Natural killer cell treated with Interleukin-12 subunit alpha and Interleukin-12 subunit beta and Interleukin-15 and Interleukin-18, amount 100 ng/mL, for 72 hours (primary cell): ENCODE measurements at regions not wholly inside any gene's neighbourhood (a gene's known extent, or its start where the extent isn't known, plus 50 kb on each side); places are given as distances from the start of the nearest gene placed in this dataset.

Source experiments
- ATAC-seq, 2 donors: fragments of 150-1000 bp; cut with Tn5 transposase in 1 of 2; sonication (Bioruptor Pico), chemical (Tn5 transposase) in 1 of 2; 2 replicates each; pipeline ENCODE4 v1.10.0; 2021
- DNase-seq: peaks from one replicate; pipeline ENCODE4 v3.0.0; 2022; ENCODE audit warnings: low spot score
- H3K27ac Mint-ChIP-seq, 2 donors: 1 replicate in 1 of 2; 2 replicates in 1 of 2; pipeline ENCODE4 v1.8.0; 2022; ENCODE audit warnings: mixed read lengths in 2 of 2, mild to moderate bottlenecking in 1 of 2, moderate library complexity in 1 of 2
- H3K27me3 Mint-ChIP-seq, 2 donors: 1 replicate in 1 of 2; 2 replicates in 1 of 2; pipeline ENCODE4 v1.8.0; 2022; ENCODE audit warnings: mixed read lengths in 2 of 2
- H3K36me3 Mint-ChIP-seq: one replicate; pipeline ENCODE4 v1.8.0; 2022; ENCODE audit warnings: mixed read lengths
- H3K4me1 Mint-ChIP-seq, 2 donors: 1 replicate in 1 of 2; 2 replicates in 1 of 2; pipeline ENCODE4 v1.8.0; 2022; ENCODE audit warnings: low read depth in 2 of 2, mixed read lengths in 2 of 2, mild to moderate bottlenecking in 1 of 2
- H3K4me3 Mint-ChIP-seq: one replicate; pipeline ENCODE4 v1.8.0; 2022; ENCODE audit warnings: mixed read lengths
- H3K9me3 Mint-ChIP-seq: 2 replicates; pipeline ENCODE4 v1.8.0; 2022; ENCODE audit warnings: mixed read lengths

GRCh38 chr18:61209801-61210200, 123.4 kb upstream of the CDH20 start:
- H3K4me3 Mint-ChIP-seq: no peak overlapping the region
- peaks cover 10% of the 10 kb centered on the region for H3K9me3 Mint-ChIP-seq
- DNase-seq (no peak), ATAC-seq (no peak)
- no peaks in the 10 kb centered on the region for H3K4me1 Mint-ChIP-seq
- H3K27me3 Mint-ChIP-seq: no peaks in the 10 kb centered on the region
- H3K27ac Mint-ChIP-seq: no peak overlapping the region
- no peaks in the 10 kb centered on the region for H3K36me3 Mint-ChIP-seq

GRCh38 chr18:61216051-61216450, 117.2 kb upstream of the CDH20 start:
- H3K27me3 Mint-ChIP-seq: no peaks in the 10 kb centered on the region
- no peak overlapping the region for H3K4me3 Mint-ChIP-seq
- no peak for DNase-seq
- ATAC-seq: no peak
- no peak overlapping the region for H3K27ac Mint-ChIP-seq
- no peaks in the 10 kb centered on the region for H3K36me3 Mint-ChIP-seq
- H3K4me1 Mint-ChIP-seq: no peaks in the 10 kb centered on the region
- peaks cover 6% of the 10 kb centered on the region for H3K9me3 Mint-ChIP-seq

- no peaks in the 10 kb centered on the region for H3K4me1 Mint-ChIP-seq
- peaks cover 13% of the 10 kb centered on the region for H3K9me3 Mint-ChIP-seq
- DNase-seq (no peak), ATAC-seq (no peak)
- H3K27ac Mint-ChIP-seq: no peak overlapping the region
- H3K36me3 Mint-ChIP-seq: no peaks in the 10 kb centered on the region
- no peaks in the 10 kb centered on the region for H3K27me3 Mint-ChIP-seq
- no peak overlapping the region for H3K4me3 Mint-ChIP-seq
These were observed 111.0 kb upstream of the CDH20 start for GRCh38 chr18:61222206-61222605.

GRCh38 chr18:61225336-61225735, 107.9 kb upstream of the CDH20 start:
- H3K4me3 Mint-ChIP-seq: no peak overlapping the region
- no peak overlapping the region for H3K27ac Mint-ChIP-seq
- H3K36me3 Mint-ChIP-seq: no peaks in the 10 kb centered on the region

DNA sequence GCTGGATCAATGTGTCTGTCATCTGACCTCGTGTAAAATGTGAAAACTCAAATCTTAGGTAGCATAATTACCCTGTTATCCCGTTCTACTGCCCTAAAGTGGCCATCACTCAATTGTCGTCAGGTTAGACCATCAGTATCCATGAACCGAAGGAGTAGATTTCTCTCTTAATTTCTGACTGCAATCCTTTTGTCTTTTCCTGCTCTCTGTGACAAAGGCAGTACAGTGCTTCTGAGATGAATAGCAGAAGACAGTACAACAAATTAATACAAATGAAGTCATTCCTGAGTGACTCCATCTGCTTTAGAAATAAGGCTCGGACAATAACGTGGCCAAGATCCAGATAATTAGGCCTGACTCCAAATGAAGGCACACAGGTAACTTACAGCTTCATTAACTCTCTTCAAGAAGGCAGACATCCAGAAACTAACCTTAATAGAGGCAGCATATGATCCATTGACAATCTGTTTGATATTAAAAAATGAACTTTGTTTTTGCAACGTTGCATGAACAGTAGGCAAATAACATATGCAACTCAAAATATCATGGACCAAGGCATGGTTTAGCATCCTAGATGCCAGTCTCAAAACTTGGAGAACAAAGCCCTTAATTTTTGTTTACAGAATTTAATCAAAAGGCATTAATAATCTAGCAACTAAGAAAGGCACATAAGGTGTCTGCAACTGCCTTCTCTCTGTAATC, 96.7 kb upstream of the CDH20 start:
- Mint-ChIP-seq H3K4me3 (no peak overlapping the region), H3K4me1 (no peaks in the 10 kb centered on the region), H3K27ac (no peak overlapping the region), H3K27me3 (no peaks in the 10 kb centered on the region), H3K9me3 (peaks cover 4% of the 10 kb centered on the region), H3K36me3 (no peaks in the 10 kb centered on the region)
- no peak for ATAC-seq
- no peak for DNase-seq

More at GRCh38 chr18:61225336-61225735, 107.9 kb upstream of the CDH20 start:
- H3K4me1 Mint-ChIP-seq: no peaks in the 10 kb centered on the region
- ATAC-seq (no peak), DNase-seq (no peak)
- peaks cover 13% of the 10 kb centered on the region for H3K9me3 Mint-ChIP-seq
- no peaks in the 10 kb centered on the region for H3K27me3 Mint-ChIP-seq

DNA sequence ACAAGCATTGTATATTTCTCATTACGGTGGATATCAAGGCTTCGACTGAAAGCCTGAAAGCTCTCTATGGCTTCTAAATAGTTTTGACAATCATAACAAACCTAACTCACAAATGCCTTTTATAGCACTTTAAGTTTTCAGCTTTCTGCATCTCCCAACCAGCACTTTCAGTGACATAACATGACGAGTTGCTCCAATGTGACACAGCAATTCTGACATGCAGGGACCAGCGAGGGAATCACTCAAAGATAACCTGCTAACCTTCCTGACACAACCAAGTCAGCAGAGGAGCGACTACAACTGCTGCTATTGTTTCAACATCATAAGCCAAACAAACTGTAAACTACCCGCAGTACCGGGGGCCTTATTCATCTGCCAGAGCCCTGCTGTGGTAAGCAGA, 95.7 kb upstream of the CDH20 start:
- Mint-ChIP-seq H3K9me3 (peaks cover 4% of the 10 kb centered on the region), H3K4me3 (no peak overlapping the region), H3K36me3 (no peaks in the 10 kb centered on the region), H3K4me1 (no peaks in the 10 kb centered on the region), H3K27ac (no peak overlapping the region), H3K27me3 (no peaks in the 10 kb centered on the region)
- no peak for DNase-seq
- no peak for ATAC-seq

- H3K27me3 Mint-ChIP-seq: no peaks in the 10 kb centered on the region
- peaks cover 7% of the 10 kb centered on the region for H3K9me3 Mint-ChIP-seq
- DNase-seq (no peak), ATAC-seq (no peak)
- no peak overlapping the region for H3K27ac Mint-ChIP-seq
- H3K36me3 Mint-ChIP-seq: no peaks in the 10 kb centered on the region
- no peak overlapping the region for H3K4me3 Mint-ChIP-seq
- H3K4me1 Mint-ChIP-seq: no peaks in the 10 kb centered on the region
These were observed 94.2 kb upstream of the CDH20 start for GRCh38 chr18:61239051-61239450.

- Mint-ChIP-seq H3K4me1 (no peaks in the 10 kb centered on the region), H3K4me3 (no peak overlapping the region), H3K36me3 (no peaks in the 10 kb centered on the region), H3K9me3 (peaks cover 7% of the 10 kb centered on the region), H3K27ac (no peak overlapping the region), H3K27me3 (no peaks in the 10 kb centered on the region)
- DNase-seq (no peak), ATAC-seq (no peak)
These were observed 91.9 kb upstream of the CDH20 start for GRCh38 chr18:61241260-61241853.

DNA sequence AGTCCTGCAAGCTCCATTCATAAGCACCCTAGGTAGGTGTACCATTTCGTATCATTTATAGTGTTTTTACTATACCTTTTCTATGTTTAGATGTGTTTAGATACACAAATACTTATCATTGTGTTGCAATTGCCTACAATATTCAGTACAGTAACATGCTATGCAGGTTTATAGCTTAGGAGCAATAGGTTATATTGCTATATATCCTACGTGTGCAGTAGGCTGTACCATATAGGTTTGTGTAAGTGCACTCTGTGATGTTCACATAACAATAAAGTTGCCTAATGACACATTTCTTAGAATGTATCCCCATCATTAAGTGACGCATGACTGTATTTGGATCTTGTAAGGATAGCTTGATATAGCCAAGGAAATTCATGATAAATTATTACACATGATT, 88.6 kb upstream of the CDH20 start:
- Mint-ChIP-seq H3K36me3 (no peaks in the 10 kb centered on the region), H3K9me3 (peaks cover 3% of the 10 kb centered on the region), H3K27me3 (no peaks in the 10 kb centered on the region), H3K4me3 (no peak overlapping the region), H3K27ac (no peak overlapping the region), H3K4me1 (no peaks in the 10 kb centered on the region)
- ATAC-seq (no peak), DNase-seq (no peak)

- peaks cover 3% of the 10 kb centered on the region for H3K9me3 Mint-ChIP-seq
- DNase-seq: no peak
- no peak overlapping the region for H3K4me3 Mint-ChIP-seq
- no peaks in the 10 kb centered on the region for H3K27me3 Mint-ChIP-seq
- H3K36me3 Mint-ChIP-seq: no peaks in the 10 kb centered on the region
- no peak for ATAC-seq
- H3K4me1 Mint-ChIP-seq: no peaks in the 10 kb centered on the region
- H3K27ac Mint-ChIP-seq: no peak overlapping the region
These were observed 88.0 kb upstream of the CDH20 start for GRCh38 chr18:61245276-61245675.

DNA sequence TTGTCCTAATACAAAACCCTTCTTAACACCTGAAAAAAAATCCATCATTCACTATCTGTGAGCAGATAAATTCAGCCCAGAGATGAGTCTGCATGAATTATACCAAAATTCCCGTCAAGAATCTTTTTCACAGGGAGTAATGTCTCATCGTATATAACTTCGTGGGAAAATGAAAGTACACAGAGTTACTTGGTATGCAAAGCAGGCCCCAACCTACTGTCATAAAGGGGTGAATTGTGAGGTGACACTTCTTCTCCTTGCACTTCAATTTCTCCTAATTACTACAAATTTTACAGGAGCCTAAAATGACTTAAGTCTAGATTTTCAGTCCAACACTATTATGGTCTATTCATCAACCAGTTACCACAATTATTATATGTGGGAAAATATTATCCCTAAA, 84.6 kb upstream of the CDH20 start:
- ATAC-seq (no peak), DNase-seq (no peak)
- no peaks in the 10 kb centered on the region for H3K36me3 Mint-ChIP-seq
- no peak overlapping the region for H3K27ac Mint-ChIP-seq
- peaks cover 5% of the 10 kb centered on the region for H3K9me3 Mint-ChIP-seq
- H3K4me1 Mint-ChIP-seq: no peaks in the 10 kb centered on the region
- H3K4me3 Mint-ChIP-seq: no peak overlapping the region
- no peaks in the 10 kb centered on the region for H3K27me3 Mint-ChIP-seq

- ATAC-seq (no peak), DNase-seq (no peak)
- peaks cover 11% of the 10 kb centered on the region for H3K9me3 Mint-ChIP-seq
- H3K4me1 Mint-ChIP-seq: no peaks in the 10 kb centered on the region
- peaks cover 8% of the 10 kb centered on the region for H3K36me3 Mint-ChIP-seq
- no peak overlapping the region for H3K27ac Mint-ChIP-seq
- no peak overlapping the region for H3K4me3 Mint-ChIP-seq
- H3K27me3 Mint-ChIP-seq: no peaks in the 10 kb centered on the region
These were observed 76.9 kb upstream of the CDH20 start for GRCh38 chr18:61256291-61256690.

DNA sequence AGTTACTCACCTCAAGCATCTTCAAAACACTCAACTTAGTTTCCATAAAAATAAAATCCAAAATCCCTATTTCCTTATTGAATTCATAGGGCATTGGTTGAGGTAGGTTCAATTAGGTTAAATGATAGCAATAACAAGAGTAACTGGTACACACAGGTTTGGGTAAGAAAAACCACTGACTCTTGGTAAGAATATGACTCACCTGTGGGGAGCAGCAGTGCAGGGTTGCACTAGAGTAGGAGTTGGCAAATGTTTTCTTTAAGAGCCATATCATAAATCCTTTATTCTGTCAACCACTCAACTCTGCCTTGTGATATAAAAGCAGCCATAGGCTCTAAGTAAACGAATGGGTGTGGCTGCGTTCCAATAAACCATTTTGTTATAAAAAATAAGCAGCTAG, 71.4 kb upstream of the CDH20 start:
- no peak overlapping the region for H3K4me3 Mint-ChIP-seq
- H3K27me3 Mint-ChIP-seq: no peaks in the 10 kb centered on the region
- H3K4me1 Mint-ChIP-seq: no peaks in the 10 kb centered on the region
- no peak overlapping the region for H3K27ac Mint-ChIP-seq
- no peak for ATAC-seq
- H3K36me3 Mint-ChIP-seq: no peaks in the 10 kb centered on the region
- no peak for DNase-seq
- peaks cover 10% of the 10 kb centered on the region for H3K9me3 Mint-ChIP-seq

DNA sequence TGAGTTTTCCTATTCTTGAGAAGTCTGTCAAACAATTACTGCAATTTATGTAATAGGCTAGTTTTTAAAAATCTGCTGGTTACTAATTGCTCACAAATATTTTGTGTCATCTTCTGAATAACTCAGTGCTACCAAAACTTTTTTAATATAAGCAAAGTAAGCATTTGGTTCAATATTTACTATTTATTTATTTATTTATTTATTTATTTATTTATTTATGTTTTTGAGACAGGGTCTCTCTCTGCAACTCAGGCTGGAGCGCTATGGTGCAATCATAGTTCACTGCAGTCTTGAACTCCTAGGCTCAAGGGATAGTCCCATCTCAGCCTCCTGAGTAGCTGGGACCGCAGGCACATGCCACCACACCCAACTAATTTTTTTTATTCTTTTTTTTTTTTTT, 60.4 kb upstream of the CDH20 start:
- DNase-seq: no peak
- H3K27me3 Mint-ChIP-seq: no peaks in the 10 kb centered on the region
- H3K27ac Mint-ChIP-seq: no peak overlapping the region
- H3K9me3 Mint-ChIP-seq: peaks cover 11% of the 10 kb centered on the region
- H3K4me1 Mint-ChIP-seq: no peaks in the 10 kb centered on the region
- H3K36me3 Mint-ChIP-seq: no peaks in the 10 kb centered on the region
- no peak for ATAC-seq
- H3K4me3 Mint-ChIP-seq: no peak overlapping the region

- H3K4me1 Mint-ChIP-seq: no peaks in the 10 kb centered on the region
- peaks cover 11% of the 10 kb centered on the region for H3K9me3 Mint-ChIP-seq
- H3K36me3 Mint-ChIP-seq: no peaks in the 10 kb centered on the region
- H3K4me3 Mint-ChIP-seq: no peak overlapping the region
- DNase-seq: no peak
- no peak for ATAC-seq
- no peak overlapping the region for H3K27ac Mint-ChIP-seq
- no peaks in the 10 kb centered on the region for H3K27me3 Mint-ChIP-seq
These were observed 59.7 kb upstream of the CDH20 start for GRCh38 chr18:61273533-61273932.
